ENCODE measurements at regions not wholly inside any gene's neighbourhood (a gene's known extent, or its start where the extent isn't known, plus 50 kb on each side); places are given as distances from the start of the nearest gene placed in this dataset.

GRCh38 chr16:55045329-55045728 lies 114.7 kb downstream of the IRX5 start:
- no peaks in the 10 kb centered on the region for H3K79me2 ChIP-seq (replicated peaks; ENCODE audit: insufficient read depth)
- no peaks in the 10 kb centered on the region for H4K20me1 ChIP-seq (replicated peaks; ENCODE audit: insufficient read depth)
- no peaks in the 10 kb centered on the region for H3K27me3 ChIP-seq (ENCODE audit: insufficient read depth)
- H3K4me1 ChIP-seq (ENCODE audit: insufficient read depth) = no peaks in the 10 kb centered on the region
- no peaks in the 10 kb centered on the region for H3K9me2 ChIP-seq (ENCODE audit: insufficient read depth)
- no peaks in the 10 kb centered on the region for H3K9me3 Mint-ChIP-seq
- H3K36me3 ChIP-seq (ENCODE audit: insufficient read depth) = no peaks in the 10 kb centered on the region
- no peak for ATAC-seq
- H3K36me3 Mint-ChIP-seq (ENCODE audit: low read depth) = no peaks in the 10 kb centered on the region
- no peak overlapping the region for H3K27ac ChIP-seq (ENCODE audit: low read depth)
- DNase-seq (ENCODE audit: low spot score) = no peak
- H3K27me3 Mint-ChIP-seq (ENCODE audit: insufficient read depth, low read depth, poor library complexity) = peaks cover 8% of the 10 kb centered on the region
- no peak overlapping the region for H3K4me2 ChIP-seq
- no peak overlapping the region for H3K4me3 Mint-ChIP-seq
- no peaks in the 10 kb centered on the region for H3F3A ChIP-seq (replicated peaks; ENCODE audit: low read depth)
- no peak overlapping the region for H3K4me3 ChIP-seq
- H3K27ac Mint-ChIP-seq = no peak overlapping the region
- no peak overlapping the region for H2AFZ ChIP-seq
- TF ChIP-seq CREB1 (CRISPR knock-in tag; IDR thresholded peaks at IDR 0.05; ENCODE audit: low read depth) = no peak
- H3K4me1 Mint-ChIP-seq = no peaks in the 10 kb centered on the region

GRCh38 chr16:55045756-55046460 lies 115.2 kb downstream of the IRX5 start:
- Mint-ChIP-seq H3K4me1 (no peaks in the 10 kb centered on the region), H3K27me3 (ENCODE audit: insufficient read depth, low read depth, poor library complexity) (peaks cover 8% of the 10 kb centered on the region), H3K27ac (no peak overlapping the region), H3K9me3 (no peaks in the 10 kb centered on the region), H3K4me3 (no peak overlapping the region), H3K36me3 (ENCODE audit: low read depth) (no peaks in the 10 kb centered on the region)
- DNase-seq (ENCODE audit: low spot score) (no peak), ATAC-seq (no peak)
- no peak overlapping the region for H3K27ac ChIP-seq (ENCODE audit: low read depth)
- TF ChIP-seq POLR2AphosphoS5 (IDR thresholded peaks at IDR 0.05; ENCODE audit: low read depth) = no peak
- TF ChIP-seq NANOG (IDR thresholded peaks at IDR 0.05; ENCODE audit: borderline replicate concordance) = no peak
- TF ChIP-seq ETS1 (IDR thresholded peaks at IDR 0.05) = no peak
- TF ChIP-seq CREB1 (CRISPR knock-in tag; IDR thresholded peaks at IDR 0.05; ENCODE audit: low read depth) = no peak
- TF ChIP-seq ZNF114 (CRISPR knock-in tag; IDR thresholded peaks at IDR 0.05) = no peak
- no peaks in the 10 kb centered on the region for H3K9me2 ChIP-seq (ENCODE audit: insufficient read depth)
- H3K4me2 ChIP-seq = no peak overlapping the region
- no peak overlapping the region for H2AFZ ChIP-seq
- no peaks in the 10 kb centered on the region for H3F3A ChIP-seq (replicated peaks; ENCODE audit: low read depth)
- H3K36me3 ChIP-seq (ENCODE audit: insufficient read depth) = no peaks in the 10 kb centered on the region
- no peak overlapping the region for H3K4me3 ChIP-seq
- no peaks in the 10 kb centered on the region for H3K27me3 ChIP-seq (ENCODE audit: insufficient read depth)
- H3K4me1 ChIP-seq (ENCODE audit: insufficient read depth) = no peaks in the 10 kb centered on the region
- no peaks in the 10 kb centered on the region for H3K79me2 ChIP-seq (replicated peaks; ENCODE audit: insufficient read depth)
- no peaks in the 10 kb centered on the region for H4K20me1 ChIP-seq (replicated peaks; ENCODE audit: insufficient read depth)

- H3K79me2 ChIP-seq (replicated peaks; ENCODE audit: insufficient read depth) = no peaks in the 10 kb centered on the region
- no peaks in the 10 kb centered on the region for H3F3A ChIP-seq (replicated peaks; ENCODE audit: low read depth)
- H3K9me2 ChIP-seq (ENCODE audit: insufficient read depth) = no peaks in the 10 kb centered on the region
- H3K27me3 Mint-ChIP-seq (ENCODE audit: insufficient read depth, low read depth, poor library complexity) = peaks cover 8% of the 10 kb centered on the region
- no peak overlapping the region for H3K27ac Mint-ChIP-seq
- no peak overlapping the region for H3K4me3 Mint-ChIP-seq
- no peaks in the 10 kb centered on the region for H3K27me3 ChIP-seq (ENCODE audit: insufficient read depth)
- no peaks in the 10 kb centered on the region for H3K36me3 Mint-ChIP-seq (ENCODE audit: low read depth)
- no peaks in the 10 kb centered on the region for H4K20me1 ChIP-seq (replicated peaks; ENCODE audit: insufficient read depth)
- DNase-seq (ENCODE audit: low spot score) (no peak), ATAC-seq (no peak)
- no peaks in the 10 kb centered on the region for H3K36me3 ChIP-seq (ENCODE audit: insufficient read depth)
- no peaks in the 10 kb centered on the region; the same call in 2 of the 3 replicates for H3K9me3 Mint-ChIP-seq
- no peak overlapping the region for H3K4me3 ChIP-seq
- H3K4me1 Mint-ChIP-seq = no peaks in the 10 kb centered on the region
- no peaks in the 10 kb centered on the region for H3K4me1 ChIP-seq (ENCODE audit: insufficient read depth)
- no peak overlapping the region for H2AFZ ChIP-seq
- H3K4me2 ChIP-seq = no peak overlapping the region
- H3K27ac ChIP-seq (ENCODE audit: low read depth) = no peak overlapping the region
- TF ChIP-seq POLR2AphosphoS5 (IDR thresholded peaks at IDR 0.05; ENCODE audit: low read depth) = no peak
- TF ChIP-seq ETS1 (IDR thresholded peaks at IDR 0.05) = no peak
- TF ChIP-seq JUNB (IDR thresholded peaks at IDR 0.05; ENCODE audit: unreplicated experiment) = no peak
- TF ChIP-seq REST (IDR thresholded peaks at IDR 0.05; ENCODE audit: unreplicated experiment) = no peak
- TF ChIP-seq STAT1 (IDR thresholded peaks at IDR 0.05; ENCODE audit: unreplicated experiment) = no peak
- TF ChIP-seq ZNF114 (CRISPR knock-in tag; IDR thresholded peaks at IDR 0.05) = no peak
- TF ChIP-seq CREB1 (CRISPR knock-in tag; IDR thresholded peaks at IDR 0.05; ENCODE audit: low read depth) = no peak
Observed at GRCh38 chr16:55046513-55046912, 115.8 kb downstream of the IRX5 start.
